H1 (cell line): ENCODE measurements at regions not wholly inside any gene's neighbourhood (a gene's known extent, or its start where the extent isn't known, plus 50 kb on each side); places are given as distances from the start of the nearest gene placed in this dataset.

Source experiments
- RNF2 ChIP-seq: fragments of 200-900, 300-1000 bp; sonication (generic); IDR thresholded peaks from 2 replicates; pipeline ENCODE4 v1.7.1; 2016; ENCODE audit warnings: borderline replicate concordance, low read depth, mild to moderate bottlenecking, antibody characterized with exemption, low read length; ENCODE audit not compliant: poor library complexity, severe bottlenecking; ENCODE audit errors: missing control alignments
- SIN3A ChIP-seq, 2 experiments: IDR thresholded peaks in 1 of 2; conservative IDR thresholded peaks in 1 of 2; 2 replicates each; pipeline ENCODE4 v1.6.1; 2011 to 2012; ENCODE audit warnings: low read length in 2 of 2, improper control_type of control experiment in 1 of 2, low read depth in 1 of 2, mild to moderate bottlenecking in 1 of 2

DNA sequence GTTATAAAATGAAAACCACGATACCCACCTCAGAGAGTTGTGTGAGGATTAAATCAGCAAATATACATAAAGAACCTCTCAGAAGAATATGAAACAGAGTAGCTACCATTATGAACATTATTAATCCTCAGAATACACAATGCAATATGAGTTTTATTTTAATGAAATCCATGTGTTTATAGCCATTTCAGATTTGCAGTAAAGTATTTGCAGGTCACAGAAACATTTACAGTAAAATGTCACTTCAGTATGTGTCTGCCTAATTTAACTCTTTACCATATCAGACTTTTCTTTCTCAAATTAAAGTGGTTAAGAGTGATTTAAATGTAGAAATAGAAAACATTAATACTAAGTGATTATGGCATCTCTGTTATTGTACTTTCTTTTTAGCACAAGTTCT, 365.2 kb upstream of the MPDZ start:
- no peak for TF ChIP-seq SIN3A (conservative IDR thresholded peaks at IDR 0.05 in 1 of 2, IDR thresholded peaks at IDR 0.05 in 1 of 2; ENCODE audit: low read depth in 1 of 2, low read length in 2 of 2)
- no peak for TF ChIP-seq RNF2
